ENCODE measurements at regions not wholly inside any gene's neighbourhood (a gene's known extent, or its start where the extent isn't known, plus 50 kb on each side); places are given as distances from the start of the nearest gene placed in this dataset.

GRCh38 chr4:46684041-46684440 is 225.0 kb downstream of the COX7B2 start:
- no peak for DNase-seq (ENCODE audit: low read depth)

- no peak for DNase-seq (ENCODE audit: low read depth)
These were observed 232.7 kb downstream of the COX7B2 start for GRCh38 chr4:46676364-46676763.

GRCh38 chr4:46674326-46674725 is 234.7 kb downstream of the COX7B2 start:
- DNase-seq (ENCODE audit: low read depth), result no peak

- no peak for DNase-seq (ENCODE audit: low read depth)
These were observed 241.3 kb downstream of the COX7B2 start for GRCh38 chr4:46667790-46668189.

- DNase-seq (ENCODE audit: low read depth), result no peak
These were observed 253.0 kb downstream of the COX7B2 start for GRCh38 chr4:46656071-46656470.

- DNase-seq (ENCODE audit: low read depth), result no peak
These were observed 255.2 kb downstream of the COX7B2 start for GRCh38 chr4:46653842-46654241.

GRCh38 chr4:46649390-46649789 is 259.5 kb upstream of the GABRA2 start:
- DNase-seq (ENCODE audit: low read depth), result no peak

- DNase-seq (ENCODE audit: low read depth), result peak; percentile 17
These were observed 258.3 kb upstream of the GABRA2 start for GRCh38 chr4:46648088-46648744.

- no peak for DNase-seq (ENCODE audit: low read depth)
These were observed 255.2 kb upstream of the GABRA2 start for GRCh38 chr4:46645126-46645525.

All from CMK (cell line).